Spleen (tissue), 11 donors: ENCODE measurements at regions not wholly inside any gene's neighbourhood (a gene's known extent, or its start where the extent isn't known, plus 50 kb on each side); places are given as distances from the start of the nearest gene placed in this dataset.

Experiments used
- DNase-seq: peaks from one replicate; pipeline ENCODE4 v3.0.0-alpha.2; 2020
- H3K27ac ChIP-seq, 8 donors: fragments of 200-600 bp; sonication (generic) in 7 of 8; 1 replicate in 4 of 8; 2 replicates in 4 of 8; pipeline versions ENCODE4 v1.5.0 to v1.8.0; 2016 to 2021; ENCODE audit warnings: inconsistent platforms in 4 of 8, mild to moderate bottlenecking in 4 of 8, moderate library complexity in 1 of 8
- H3K27me3 ChIP-seq, 7 donors: fragments of 200-600 bp; sonication (generic) in 6 of 7; replicated peaks in 1 of 7; 1 replicate in 4 of 7; 2 replicates in 3 of 7; pipeline versions ENCODE4 v1.5.0 to v1.8.0; 2016 to 2021; ENCODE audit warnings: inconsistent platforms in 3 of 7, mild to moderate bottlenecking in 1 of 7
- H3K36me3 ChIP-seq, 6 donors: fragments of 200-600 bp; sonication (generic) in 5 of 6; 1 replicate in 4 of 6; 2 replicates in 2 of 6; pipeline versions ENCODE4 v1.5.0 to v1.8.0; 2016 to 2021; ENCODE audit warnings: inconsistent platforms in 2 of 6
- H3K4me1 ChIP-seq, 6 donors: fragments of 200-600 bp; sonication (generic) in 5 of 6; 1 replicate in 3 of 6; 2 replicates in 3 of 6; pipeline versions ENCODE4 v1.5.0 to v1.8.0; 2016 to 2021; ENCODE audit warnings: inconsistent platforms in 3 of 6
- H3K4me3 ChIP-seq, 8 donors: fragments of 200-600 bp; sonication (generic) in 7 of 8; 1 replicate in 4 of 8; 2 replicates in 4 of 8; pipeline versions ENCODE4 v1.5.0 to v1.8.0; 2016 to 2021; ENCODE audit warnings: inconsistent platforms in 4 of 8, mild to moderate bottlenecking in 4 of 8, moderate library complexity in 2 of 8
- H3K9me3 ChIP-seq, 8 donors: fragments of 200-600 bp; sonication (generic) in 7 of 8; 1 replicate in 4 of 8; 2 replicates in 4 of 8; pipeline versions ENCODE4 v1.5.0 to v1.8.0; 2016 to 2021; ENCODE audit warnings: inconsistent platforms in 4 of 8
- CTCF ChIP-seq, 11 experiments: fragments of 200-600 bp in 7 of 11; fragments of 450-650 bp in 4 of 11; sonication (generic) in 4 of 11; IDR thresholded peaks in 8 of 11; conservative IDR thresholded peaks in 3 of 11; 1 replicate in 7 of 11; 2 replicates in 4 of 11; pipeline versions ENCODE4 v1.4.0 to v1.8.0; 2016 to 2021; ENCODE audit warnings: antibody characterized with exemption in 11 of 11, inconsistent platforms in 4 of 11, mild to moderate bottlenecking in 1 of 11
- POLR2A ChIP-seq, 3 donors: fragments of 450-650 bp; IDR thresholded peaks; one replicate each; pipeline ENCODE4 v1.5.1; 2017; ENCODE audit warnings: antibody characterized with exemption in 3 of 3, mild to moderate bottlenecking in 1 of 3
- POLR2AphosphoS5 ChIP-seq, 3 donors: sonication (generic); formaldehyde crosslinking; IDR thresholded peaks; one replicate each; pipeline ENCODE4 v1.5.1; 2017; ENCODE audit warnings: antibody characterized with exemption in 3 of 3
- WGBS, 5 donors: extraction: QIAGEN DNeasy Blood & Tissue Kit in 3 of 5; methylation state at CpG; one replicate each; pipeline versions ENCODE4 v1.1.5 to v1.1.7; 2013 to 2018; 5-methylcytosine and 5-hydroxymethylcytosine counted together
- intact Hi-C: fragments of 100-400 bp; cut with DNase I; formaldehyde crosslinking; loops from one replicate; pipeline ENCODE4 v1.15.0; 2023; ENCODE audit warnings: low total_unique reads
- donor health status: healthy with polysubstance abuse.
- donor health status: DM: no; HTN: no; CAD: no; lungs with moderate emphysema.
- donor health status: DM: no; HTN: no; CAD: no.
- donor health status: Bipolar disorder and iron deficiency.
- donor health status: healthy.
- donor health status: DM: no; HTN: no; CAD: no.
- donor health status: DM: yes; HTN: yes; CAD: no.

- Histone ChIP-seq H3K27ac (no peak overlapping the region), H3K4me3 (no peak overlapping the region), H3K36me3 (no peaks in the 10 kb centered on the region), H3K4me1 (no peaks in the 10 kb centered on the region), H3K9me3 (peaks cover 0 to 20% (median 2%) of the 10 kb centered on the region in 8 donors), H3K27me3 (no peaks in the 10 kb centered on the region)
- intact Hi-C loops = no loop called here
- TF ChIP-seq POLR2AphosphoS5 (IDR thresholded peaks at IDR 0.05) = no peak
- TF ChIP-seq POLR2A (IDR thresholded peaks at IDR 0.05) = no peak
- no peak for TF ChIP-seq CTCF (IDR thresholded peaks at IDR 0.05 in 8 of 11, conservative IDR thresholded peaks at IDR 0.05 in 3 of 11)
- 68 to 77% (median 72%) methylated on average over 2 of the region's 2 CpGs for WGBS, 5 donors
- DNase-seq = no peak
Observed at GRCh38 chr10:36380538-36380937, 738.4 kb upstream of the FZD8 start.

DNA sequence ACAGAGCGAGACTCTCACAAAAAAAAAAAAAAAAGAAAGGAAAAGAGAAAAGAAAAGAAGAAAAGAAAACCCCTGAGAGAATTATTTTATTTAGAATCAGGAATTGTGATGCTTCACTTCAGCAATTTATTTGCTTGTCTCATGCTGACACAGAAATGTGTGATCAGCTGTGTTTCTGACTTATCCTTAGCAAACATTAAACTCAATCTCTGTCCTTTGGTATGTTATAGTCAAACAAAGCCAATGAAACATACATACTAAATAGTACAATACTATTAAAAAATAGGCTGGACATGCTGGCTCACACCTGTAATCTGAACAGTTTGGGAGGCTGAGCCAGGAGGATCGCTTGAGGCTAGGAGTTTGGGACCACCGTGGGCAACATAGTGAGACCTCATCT, 733.0 kb upstream of the FZD8 start:
- Histone ChIP-seq H3K4me1 (no peaks in the 10 kb centered on the region), H3K27ac (no peak overlapping the region), H3K4me3 (no peak overlapping the region), H3K9me3 (peaks cover 0 to 14% (median 0%) of the 10 kb centered on the region in 8 donors), H3K27me3 (no peaks in the 10 kb centered on the region), H3K36me3 (no peaks in the 10 kb centered on the region)
- no peak for DNase-seq
- intact Hi-C loops = no loop called here
- TF ChIP-seq POLR2A (IDR thresholded peaks at IDR 0.05) = no peak
- no peak for TF ChIP-seq CTCF (IDR thresholded peaks at IDR 0.05 in 8 of 11, conservative IDR thresholded peaks at IDR 0.05 in 3 of 11)
- no peak for TF ChIP-seq POLR2AphosphoS5 (IDR thresholded peaks at IDR 0.05)
- WGBS, 5 donors = 80 to 94% (median 92%) methylated on average over 3 of the region's 3 CpGs

- Histone ChIP-seq H3K9me3 (peaks cover 0 to 5% (median 0%) of the 10 kb centered on the region in 8 donors), H3K36me3 (no peaks in the 10 kb centered on the region), H3K27me3 (no peaks in the 10 kb centered on the region), H3K4me1 (no peaks in the 10 kb centered on the region), H3K27ac (no peak overlapping the region), H3K4me3 (no peak overlapping the region)
- intact Hi-C loops = no loop called here
- WGBS, 5 donors = 64 to 78% (median 74%) methylated on average over 8 of the region's 8 CpGs
- no peak for DNase-seq
- TF ChIP-seq POLR2AphosphoS5 (IDR thresholded peaks at IDR 0.05) (no peak), POLR2A (IDR thresholded peaks at IDR 0.05) (no peak), CTCF (IDR thresholded peaks at IDR 0.05 in 8 of 11, conservative IDR thresholded peaks at IDR 0.05 in 3 of 11) (no peak)
Observed at GRCh38 chr10:36373424-36374096, 731.5 kb upstream of the FZD8 start.

DNA sequence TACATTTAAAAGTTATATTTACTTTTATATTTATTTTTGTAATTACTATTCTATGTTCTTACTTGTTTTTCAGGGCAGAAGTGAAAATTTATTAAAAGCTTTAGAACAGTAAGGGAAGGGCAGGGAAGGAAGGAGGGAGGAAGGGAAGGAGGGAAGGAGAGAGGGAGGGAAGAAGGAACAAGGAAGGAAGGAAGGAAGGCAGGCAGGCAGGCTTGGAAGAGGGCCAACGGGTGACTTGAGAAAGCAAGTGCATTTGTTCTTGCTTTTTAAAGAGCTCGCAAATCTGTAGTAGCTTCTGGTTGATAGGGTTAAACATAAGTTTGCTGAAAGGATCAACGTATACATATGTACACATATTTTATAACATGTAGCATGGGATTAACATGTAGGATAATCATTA, 725.3 kb upstream of the FZD8 start:
- Histone ChIP-seq H3K36me3 (no peaks in the 10 kb centered on the region), H3K27me3 (no peaks in the 10 kb centered on the region), H3K4me3 (no peak overlapping the region), H3K27ac (no peak overlapping the region), H3K4me1 (no peaks in the 10 kb centered on the region), H3K9me3 (peaks cover 0 to 25% (median 7%) of the 10 kb centered on the region in 8 donors)
- TF ChIP-seq POLR2AphosphoS5 (IDR thresholded peaks at IDR 0.05) (no peak), POLR2A (IDR thresholded peaks at IDR 0.05) (no peak)
- DNase-seq = no peak
- intact Hi-C loops = no loop called here
- 61 to 77% (median 73%) methylated on average over 3 of the region's 3 CpGs for WGBS, 5 donors
